Psoas muscle (tissue), 7 donors: ENCODE measurements at regions not wholly inside any gene's neighbourhood (a gene's known extent, or its start where the extent isn't known, plus 50 kb on each side); places are given as distances from the start of the nearest gene placed in this dataset.

Source experiments
- ATAC-seq, 4 donors: fragments of 200-7000 bp; cut with Tn5 transposase; one replicate each; pipeline ENCODE4 v1.9.1; 2020; ENCODE audit warnings: moderate library complexity in 3 of 4, mild to moderate bottlenecking in 2 of 4
- DNase-seq, 2 donors: peaks; one replicate each; pipeline ENCODE4 v3.0.0-alpha.2; 2020
- H3K27ac ChIP-seq: fragments of 200-600 bp; one replicate; pipeline ENCODE4 v1.8.0; 2022
- H3K27me3 ChIP-seq, 3 donors: fragments of 200-600 bp in 1 of 3; one replicate each; pipeline versions ENCODE4 v1.6.1 to v1.8.0; 2013 to 2022; ENCODE audit warnings: low read length in 2 of 3, mild to moderate bottlenecking in 2 of 3, moderate library complexity in 1 of 3; ENCODE audit not compliant: insufficient read depth in 3 of 3
- H3K36me3 ChIP-seq, 2 donors: fragments of 200-600 bp in 1 of 2; one replicate each; pipeline versions ENCODE4 v1.6.1 to v1.8.0; 2013 to 2022; ENCODE audit warnings: low read depth in 1 of 2, mild to moderate bottlenecking in 1 of 2, moderate library complexity in 1 of 2; ENCODE audit not compliant: insufficient read depth in 1 of 2
- H3K4me1 ChIP-seq: fragments of 200-600 bp; one replicate; pipeline ENCODE4 v1.8.0; 2022
- H3K4me3 ChIP-seq: fragments of 200-600 bp; one replicate; pipeline ENCODE4 v1.8.0; 2022; ENCODE audit warnings: mild to moderate bottlenecking
- H3K9me3 ChIP-seq: fragments of 200-600 bp; one replicate; pipeline ENCODE4 v1.8.0; 2022
- CTCF ChIP-seq: fragments of 200-600 bp; IDR thresholded peaks from one replicate; pipeline ENCODE4 v1.8.0; 2022; ENCODE audit warnings: antibody characterized with exemption
- WGBS, 3 donors: extraction: QIAGEN DNeasy Blood & Tissue Kit; methylation state at CpG; one replicate each; pipeline versions ENCODE4 v1.1.6 to v1.1.7; 2013; 5-methylcytosine and 5-hydroxymethylcytosine counted together
- intact Hi-C, 2 donors: fragments of 100-400 bp; cut with DNase I; formaldehyde crosslinking; loops; one replicate each; pipeline versions ENCODE4 v1.11.0 to v1.14.2; 2022
- donor health status: healthy with polysubstance abuse.
- donor health status: DM: no; HTN: no; CAD: no; lungs with moderate emphysema.
- donor health status: Bipolar disorder and iron deficiency.
- donor health status: healthy.
- donor health status: DM: yes; HTN: yes; CAD: no.
- donor health status: DM: no; HTN: no; CAD: no.
- donor health status: DM: yes; HTN: yes; CAD: no.

GRCh38 chr7:46715579-46715978 is 794.5 kb upstream of the IGFBP3 start:
- Histone ChIP-seq H3K4me1 (no peaks in the 10 kb centered on the region), H3K27ac (no peak overlapping the region), H3K27me3 (no peaks in the 10 kb centered on the region), H3K9me3 (no peaks in the 10 kb centered on the region), H3K36me3 (no peaks in the 10 kb centered on the region), H3K4me3 (no peak overlapping the region)
- 93 to 100% (median 97%) methylated on average over 1 of the region's 1 CpG for WGBS, 3 donors
- ATAC-seq (no peak), DNase-seq (no peak)
- TF ChIP-seq CTCF: no peak
- intact Hi-C loops: no loop called here

- no peaks in the 10 kb centered on the region for H3K4me1 ChIP-seq
- ATAC-seq (no peak), DNase-seq (no peak)
- TF ChIP-seq CTCF: no peak
- H3K27ac ChIP-seq: no peak overlapping the region
- no peaks in the 10 kb centered on the region for H3K36me3 ChIP-seq
- intact Hi-C loops: no loop called here
- no peaks in the 10 kb centered on the region for H3K9me3 ChIP-seq
- no peaks in the 10 kb centered on the region for H3K27me3 ChIP-seq
- H3K4me3 ChIP-seq: no peak overlapping the region
Measured at GRCh38 chr7:46714904-46715303, 793.8 kb upstream of the IGFBP3 start.

GRCh38 chr7:46713868-46714596 is 793.0 kb upstream of the IGFBP3 start:
- ATAC-seq (no peak), DNase-seq (peak in 1 of 2 donors; percentile 19)
- TF ChIP-seq CTCF: no peak
- intact Hi-C loops: no loop called here
- H3K27me3 ChIP-seq: no peaks in the 10 kb centered on the region
- H3K4me1 ChIP-seq: no peaks in the 10 kb centered on the region
- no peaks in the 10 kb centered on the region for H3K36me3 ChIP-seq
- no peak overlapping the region for H3K27ac ChIP-seq
- 54 to 82% (median 75%) methylated on average over 4 of the region's 4 CpGs for WGBS, 3 donors
- H3K9me3 ChIP-seq: no peaks in the 10 kb centered on the region
- H3K4me3 ChIP-seq: no peak overlapping the region

GRCh38 chr7:46710927-46711326 is 789.9 kb upstream of the IGFBP3 start:
- no peak overlapping the region for H3K4me3 ChIP-seq
- H3K27me3 ChIP-seq: no peaks in the 10 kb centered on the region
- intact Hi-C loops: no loop called here
- H3K4me1 ChIP-seq: no peaks in the 10 kb centered on the region
- H3K36me3 ChIP-seq: no peaks in the 10 kb centered on the region
- no peaks in the 10 kb centered on the region for H3K9me3 ChIP-seq
- H3K27ac ChIP-seq: no peak overlapping the region
- no peak for DNase-seq
- no peak for ATAC-seq
- no peak for TF ChIP-seq CTCF
- WGBS, 3 donors: 29 to 51% (median 38%) methylated on average over 1 of the region's 1 CpG

- DNase-seq (no peak), ATAC-seq (no peak)
- Histone ChIP-seq H3K27me3 (no peaks in the 10 kb centered on the region), H3K4me3 (no peak overlapping the region), H3K27ac (no peak overlapping the region), H3K9me3 (no peaks in the 10 kb centered on the region), H3K36me3 (no peaks in the 10 kb centered on the region), H3K4me1 (no peaks in the 10 kb centered on the region)
- no peak for TF ChIP-seq CTCF
- intact Hi-C loops: no loop called here
Measured at GRCh38 chr7:46707973-46708372, 786.9 kb upstream of the IGFBP3 start.
